C4-2B (cell line): ENCODE measurements at regions not wholly inside any gene's neighbourhood (a gene's known extent, or its start where the extent isn't known, plus 50 kb on each side); places are given as distances from the start of the nearest gene placed in this dataset.

Experiments
- ZFX ChIP-seq: fragments of 450-650 bp; IDR thresholded peaks from 2 replicates; pipeline ENCODE4 v1.6.1; 2017
- TF ChIP-seq, protein P1 (sequence below): fragments of 450-650 bp; conservative IDR thresholded peaks from 2 replicates; pipeline ENCODE4 v1.5.1; 2017; ENCODE audit warnings: mild to moderate bottlenecking

DNA sequence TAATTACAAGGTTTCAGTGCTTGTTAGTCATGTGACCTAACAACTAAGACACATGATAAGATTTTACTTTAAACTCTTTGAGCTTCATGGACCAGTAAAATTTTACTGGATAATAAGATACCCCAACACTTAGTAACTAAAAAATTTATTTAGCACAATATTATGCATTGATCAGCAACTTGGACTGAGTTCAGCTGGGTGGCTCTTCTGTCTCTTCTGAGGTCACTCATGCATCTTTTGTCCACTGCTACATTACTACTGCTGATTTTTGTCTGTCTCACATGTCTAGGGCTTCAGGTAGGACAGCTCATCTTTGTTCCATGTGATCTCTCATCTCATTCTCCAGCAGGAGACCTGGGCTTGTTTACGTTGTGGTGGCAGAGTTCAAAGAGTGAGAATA is 370.2 kb upstream of the TMTC1 start:
- TF ChIP-seq, protein P1, sequence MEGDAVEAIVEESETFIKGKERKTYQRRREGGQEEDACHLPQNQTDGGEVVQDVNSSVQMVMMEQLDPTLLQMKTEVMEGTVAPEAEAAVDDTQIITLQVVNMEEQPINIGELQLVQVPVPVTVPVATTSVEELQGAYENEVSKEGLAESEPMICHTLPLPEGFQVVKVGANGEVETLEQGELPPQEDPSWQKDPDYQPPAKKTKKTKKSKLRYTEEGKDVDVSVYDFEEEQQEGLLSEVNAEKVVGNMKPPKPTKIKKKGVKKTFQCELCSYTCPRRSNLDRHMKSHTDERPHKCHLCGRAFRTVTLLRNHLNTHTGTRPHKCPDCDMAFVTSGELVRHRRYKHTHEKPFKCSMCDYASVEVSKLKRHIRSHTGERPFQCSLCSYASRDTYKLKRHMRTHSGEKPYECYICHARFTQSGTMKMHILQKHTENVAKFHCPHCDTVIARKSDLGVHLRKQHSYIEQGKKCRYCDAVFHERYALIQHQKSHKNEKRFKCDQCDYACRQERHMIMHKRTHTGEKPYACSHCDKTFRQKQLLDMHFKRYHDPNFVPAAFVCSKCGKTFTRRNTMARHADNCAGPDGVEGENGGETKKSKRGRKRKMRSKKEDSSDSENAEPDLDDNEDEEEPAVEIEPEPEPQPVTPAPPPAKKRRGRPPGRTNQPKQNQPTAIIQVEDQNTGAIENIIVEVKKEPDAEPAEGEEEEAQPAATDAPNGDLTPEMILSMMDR, result no peak
- TF ChIP-seq ZFX, result no peak
